ENCODE measurements at regions not wholly inside any gene's neighbourhood (a gene's known extent, or its start where the extent isn't known, plus 50 kb on each side); places are given as distances from the start of the nearest gene placed in this dataset.
"Not testable (repeated sequence)": the region's sequence is repeated elsewhere in the genome, so short reads cannot be mapped to it uniquely, and the experiment has no call there.

GRCh38 chr4:147104768-147105167, 159.1 kb upstream of the TTC29 start:
- H3K4me3 ChIP-seq (ENCODE audit: low read depth, low read length) = no peak overlapping the region
- DNase-seq (ENCODE audit: low read depth) = no peak
- TF ChIP-seq, protein P1, sequence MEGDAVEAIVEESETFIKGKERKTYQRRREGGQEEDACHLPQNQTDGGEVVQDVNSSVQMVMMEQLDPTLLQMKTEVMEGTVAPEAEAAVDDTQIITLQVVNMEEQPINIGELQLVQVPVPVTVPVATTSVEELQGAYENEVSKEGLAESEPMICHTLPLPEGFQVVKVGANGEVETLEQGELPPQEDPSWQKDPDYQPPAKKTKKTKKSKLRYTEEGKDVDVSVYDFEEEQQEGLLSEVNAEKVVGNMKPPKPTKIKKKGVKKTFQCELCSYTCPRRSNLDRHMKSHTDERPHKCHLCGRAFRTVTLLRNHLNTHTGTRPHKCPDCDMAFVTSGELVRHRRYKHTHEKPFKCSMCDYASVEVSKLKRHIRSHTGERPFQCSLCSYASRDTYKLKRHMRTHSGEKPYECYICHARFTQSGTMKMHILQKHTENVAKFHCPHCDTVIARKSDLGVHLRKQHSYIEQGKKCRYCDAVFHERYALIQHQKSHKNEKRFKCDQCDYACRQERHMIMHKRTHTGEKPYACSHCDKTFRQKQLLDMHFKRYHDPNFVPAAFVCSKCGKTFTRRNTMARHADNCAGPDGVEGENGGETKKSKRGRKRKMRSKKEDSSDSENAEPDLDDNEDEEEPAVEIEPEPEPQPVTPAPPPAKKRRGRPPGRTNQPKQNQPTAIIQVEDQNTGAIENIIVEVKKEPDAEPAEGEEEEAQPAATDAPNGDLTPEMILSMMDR (IDR thresholded peaks at IDR 0.05; ENCODE audit: insufficient read depth, low read depth, low read length) = no peak

- TF ChIP-seq, protein P1 (IDR thresholded peaks at IDR 0.05; ENCODE audit: insufficient read depth, low read depth, low read length) = no peak
- DNase-seq (ENCODE audit: low read depth) = no peak
- H3K4me3 ChIP-seq (ENCODE audit: low read depth, low read length) = no peak overlapping the region
Measured at GRCh38 chr4:147108409-147108808, 162.7 kb upstream of the TTC29 start.

DNA sequence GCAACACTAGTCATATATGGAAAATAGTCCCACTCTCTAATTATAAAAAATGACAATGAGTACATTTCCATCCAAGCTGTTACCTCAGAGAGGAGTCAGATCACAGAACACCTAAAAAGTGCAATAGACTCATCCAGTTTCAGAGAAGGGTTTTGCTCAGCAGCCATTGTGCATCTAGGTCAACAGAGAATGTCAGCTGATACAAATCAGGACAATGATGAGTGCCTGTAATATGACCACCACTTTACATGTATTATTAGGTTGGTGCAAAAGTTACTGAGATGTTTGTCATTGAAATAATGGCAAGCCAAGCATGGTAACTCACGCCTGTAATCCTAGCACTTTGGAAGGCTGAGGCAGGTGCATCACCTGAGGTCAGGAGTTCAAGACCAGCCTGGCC, 164.1 kb upstream of the TTC29 start:
- no peak for DNase-seq (ENCODE audit: low read depth)
- TF ChIP-seq, protein P1 (IDR thresholded peaks at IDR 0.05; ENCODE audit: insufficient read depth, low read depth, low read length) = no peak
- H3K4me3 ChIP-seq (ENCODE audit: low read depth, low read length) = no peak overlapping the region

GRCh38 chr4:147110473-147111367, 165.1 kb upstream of the TTC29 start:
- no peak overlapping the region for H3K4me3 ChIP-seq (ENCODE audit: low read depth, low read length)
- DNase-seq (ENCODE audit: low read depth) = peak; percentile 57
- TF ChIP-seq, protein P1 (IDR thresholded peaks at IDR 0.05; ENCODE audit: insufficient read depth, low read depth, low read length) = peak; percentile 33

DNA sequence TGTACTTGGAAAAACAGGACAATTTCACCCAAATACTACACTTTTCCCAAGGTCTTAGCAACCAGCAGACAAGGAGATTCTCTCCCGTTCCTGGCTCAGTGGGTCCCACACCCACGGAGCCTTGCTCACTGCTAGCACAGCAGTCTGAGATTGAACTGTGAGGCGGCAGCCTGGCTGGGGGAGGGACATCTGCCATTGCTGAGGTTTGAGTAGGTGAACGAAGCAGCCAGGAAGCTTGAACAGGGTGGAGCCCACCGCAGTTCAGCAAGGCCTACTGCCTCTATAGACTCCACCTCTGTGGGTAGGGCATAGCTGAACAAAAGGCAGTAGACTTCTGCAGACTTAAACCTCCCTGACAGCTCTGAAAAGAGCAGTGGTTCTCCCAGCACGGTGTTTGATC, 166.5 kb upstream of the TTC29 start:
- DNase-seq (ENCODE audit: low read depth); H3K4me3 ChIP-seq (ENCODE audit: low read depth, low read length): not testable (repeated sequence)

DNA sequence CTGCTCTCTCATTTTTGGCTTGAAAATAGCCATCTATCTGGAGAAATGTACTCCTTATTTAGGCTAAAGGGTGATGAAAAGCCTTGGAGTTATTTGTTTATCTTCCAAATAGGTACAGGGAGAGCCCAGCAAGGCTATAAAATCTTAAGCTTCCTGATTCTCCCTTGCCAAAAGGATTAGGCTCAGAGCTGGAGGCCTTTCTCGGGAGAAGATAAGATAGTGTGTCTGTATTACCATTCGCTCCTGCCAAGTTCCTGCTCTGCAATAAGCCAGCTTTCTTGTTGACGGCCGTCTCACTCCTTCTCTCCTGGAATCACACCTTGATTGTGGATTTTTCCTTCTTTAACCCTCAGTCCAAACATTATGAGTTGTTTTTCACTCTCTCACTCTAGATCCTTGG, 171.8 kb upstream of the TTC29 start:
- DNase-seq (ENCODE audit: low read depth) = peak; percentile 95
- H3K4me3 ChIP-seq (ENCODE audit: low read depth, low read length) = no peak overlapping the region
- TF ChIP-seq, protein P1 (IDR thresholded peaks at IDR 0.05; ENCODE audit: insufficient read depth, low read depth, low read length) = no peak

DNA sequence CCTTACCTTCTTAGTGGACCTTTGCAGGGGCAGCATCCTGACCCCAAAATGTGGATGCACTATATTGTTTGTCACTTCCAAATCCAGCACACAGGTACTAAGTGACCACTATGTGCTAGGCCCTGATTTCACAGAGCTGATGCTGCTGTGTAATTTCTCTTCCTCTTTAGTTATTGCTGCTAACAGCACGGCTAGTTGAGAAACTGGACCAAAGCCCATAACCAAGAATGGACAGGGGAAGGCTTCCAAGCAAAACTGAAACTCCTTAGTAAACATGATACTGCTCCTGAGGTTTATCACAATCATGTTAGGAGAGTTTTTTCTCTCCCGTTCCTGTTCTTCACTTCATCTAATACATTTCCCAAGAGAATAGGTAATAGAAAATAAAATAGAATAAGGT, 172.9 kb upstream of the TTC29 start:
- TF ChIP-seq, protein P1 (IDR thresholded peaks at IDR 0.05; ENCODE audit: insufficient read depth, low read depth, low read length) = no peak
- no peak overlapping the region for H3K4me3 ChIP-seq (ENCODE audit: low read depth, low read length)
- DNase-seq (ENCODE audit: low read depth) = peak; percentile 73
